CD4-positive, alpha-beta memory T cell (primary cell): ENCODE measurements at regions not wholly inside any gene's neighbourhood (a gene's known extent, or its start where the extent isn't known, plus 50 kb on each side); places are given as distances from the start of the nearest gene placed in this dataset.
"Not testable (repeated sequence)": the region's sequence is repeated elsewhere in the genome, so short reads cannot be mapped to it uniquely, and the experiment has no call there.

Source experiments
- CTCF ChIA-PET: fragments of 350-600 bp; sonication (Branson Sonifier 250); formaldehyde crosslinking; loops from one replicate; lab custom pipeline; 2021; ENCODE audit warnings: inconsistent platforms; ENCODE audit not compliant: partially characterized antibody; lab: Charles Lee
- POLR2A ChIA-PET: fragments of 350-600 bp; sonication (Branson Sonifier 250); formaldehyde crosslinking; loops from one replicate; lab custom pipeline; 2021; ENCODE audit not compliant: partially characterized antibody; lab: Charles Lee
- DNase-seq, 5 donors: peaks; one replicate each; pipeline versions ENCODE4 v3.0.0 to v3.0.0-alpha.2; 2020 to 2022; ENCODE audit warnings: mixed read lengths in 1 of 5
- H3K27ac ChIP-seq: one replicate; pipeline ENCODE4 v1.7.0; 2013; ENCODE audit warnings: low read depth, low read length
- H3K27me3 ChIP-seq: 2 replicates; pipeline ENCODE4 v1.7.0; 2013; ENCODE audit warnings: mild to moderate bottlenecking, low read length, moderate library complexity; ENCODE audit not compliant: insufficient read depth
- H3K36me3 ChIP-seq: 2 replicates; pipeline ENCODE4 v1.7.0; 2013; ENCODE audit warnings: mild to moderate bottlenecking, low read length, moderate library complexity; ENCODE audit not compliant: insufficient read depth
- H3K4me1 ChIP-seq: 2 replicates; pipeline ENCODE4 v1.7.0; 2013; ENCODE audit warnings: mild to moderate bottlenecking, low read length, moderate library complexity; ENCODE audit not compliant: insufficient read depth
- H3K4me3 ChIP-seq, 2 donors: one replicate each; pipeline ENCODE4 v1.7.0; 2013; ENCODE audit warnings: low read length in 2 of 2, mild to moderate bottlenecking in 1 of 2
- H3K9me3 ChIP-seq, 2 donors: one replicate each; pipeline ENCODE4 v1.7.0; 2013; ENCODE audit warnings: low read length in 2 of 2, control low read depth in 1 of 2; ENCODE audit not compliant: control insufficient read depth in 1 of 2
- H3K27ac Mint-ChIP-seq, 7 donors: one replicate each; pipeline ENCODE4 v1.8.0; 2020 to 2021; ENCODE audit warnings: mixed read lengths in 7 of 7, mild to moderate bottlenecking in 6 of 7, inconsistent platforms in 3 of 7, moderate library complexity in 3 of 7
- H3K27me3 Mint-ChIP-seq, 2 donors: one replicate each; pipeline ENCODE4 v1.8.0; 2020 to 2021; ENCODE audit warnings: mixed read lengths in 2 of 2
- H3K36me3 Mint-ChIP-seq, 2 donors: one replicate each; pipeline ENCODE4 v1.8.0; 2020 to 2021; ENCODE audit warnings: mixed read lengths in 2 of 2, inconsistent platforms in 1 of 2, mild to moderate bottlenecking in 1 of 2
- H3K4me1 Mint-ChIP-seq, 4 donors: one replicate each; pipeline ENCODE4 v1.8.0; 2020 to 2021; ENCODE audit warnings: mixed read lengths in 4 of 4, mild to moderate bottlenecking in 1 of 4
- H3K4me3 Mint-ChIP-seq, 8 donors: one replicate each; pipeline ENCODE4 v1.8.0; 2020 to 2021; ENCODE audit warnings: mixed read lengths in 8 of 8, mild to moderate bottlenecking in 7 of 8, moderate library complexity in 6 of 8, inconsistent platforms in 3 of 8
- H3K9me3 Mint-ChIP-seq, 8 donors: one replicate each; pipeline ENCODE4 v1.8.0; 2020 to 2021; ENCODE audit warnings: mixed read lengths in 8 of 8, mild to moderate bottlenecking in 5 of 8, inconsistent platforms in 3 of 8, moderate library complexity in 1 of 8
- intact Hi-C: fragments of 100-400 bp; cut with micrococcal nuclease; formaldehyde crosslinking; loops from one replicate; pipeline ENCODE4 v1.15.1; 2023

- Histone ChIP-seq H3K36me3 (no peaks in the 10 kb centered on the region), H3K4me1 (peaks cover 43% of the 10 kb centered on the region), H3K27me3 (no peaks in the 10 kb centered on the region), H3K9me3 (no peaks in the 10 kb centered on the region), H3K4me3 (no peak overlapping the region), H3K27ac (no peak overlapping the region)
- Mint-ChIP-seq H3K27ac (peak overlapping the region in 2 of 7 donors; percentile 3 to 62), H3K36me3 (no peaks in the 10 kb centered on the region), H3K27me3 (no peaks in the 10 kb centered on the region), H3K4me3 (no peak overlapping the region), H3K4me1 (peaks cover 34 to 65% (median 48%) of the 10 kb centered on the region in 4 donors), H3K9me3 (no peaks in the 10 kb centered on the region)
- intact Hi-C loops, result loop anchor here (10.0 kb wide), 1 partner anchor 83 kb away; the partner anchor contains the start of gene MAP3K1
- CTCF ChIA-PET, result no interaction called here
- POLR2A ChIA-PET, result no interaction called here
- no peak for DNase-seq
These were observed 83.2 kb upstream of the MAP3K1 start for GRCh38 chr5:56732121-56732520.

GRCh38 chr5:56731473-56731872, 83.9 kb upstream of the MAP3K1 start:
- intact Hi-C loops, result loop anchor here (10.0 kb wide), 1 partner anchor 83 kb away; the partner anchor contains the start of gene MAP3K1
- H3K4me3 Mint-ChIP-seq, H3K9me3 Mint-ChIP-seq, H3K27ac Mint-ChIP-seq, H3K36me3 Mint-ChIP-seq, H3K4me3 ChIP-seq, POLR2A ChIA-PET, CTCF ChIA-PET, H3K9me3 ChIP-seq, H3K36me3 ChIP-seq, H3K27me3 Mint-ChIP-seq, H3K27ac ChIP-seq, H3K27me3 ChIP-seq, DNase-seq: not testable (repeated sequence)
- peaks cover 36% of the 10 kb centered on the region for H3K4me1 ChIP-seq
- H3K4me1 Mint-ChIP-seq, result peaks cover 28 to 61% (median 42%) of the 10 kb centered on the region in 4 donors

GRCh38 chr5:56729488-56729887, 85.9 kb upstream of the MAP3K1 start:
- Mint-ChIP-seq H3K27ac (peak overlapping the region in 3 of 7 donors; percentile 5 to 55 (median 5)), H3K4me1 (peaks cover 19 to 45% (median 25%) of the 10 kb centered on the region in 4 donors), H3K9me3 (no peaks in the 10 kb centered on the region), H3K4me3 (no peak overlapping the region), H3K27me3 (no peaks in the 10 kb centered on the region), H3K36me3 (no peaks in the 10 kb centered on the region)
- ChIA-PET POLR2A (interaction anchor here (1.1 kb wide), 1 partner anchor 42 kb away, joined by 3 read pairs; no protein-coding TSS in a partner anchor), CTCF (no interaction called here)
- Histone ChIP-seq H3K4me3 (no peak overlapping the region), H3K9me3 (no peaks in the 10 kb centered on the region), H3K27ac (no peak overlapping the region), H3K4me1 (peaks cover 16% of the 10 kb centered on the region), H3K36me3 (no peaks in the 10 kb centered on the region), H3K27me3 (no peaks in the 10 kb centered on the region)
- intact Hi-C loops, result no loop called here
- DNase-seq, result no peak

- ChIA-PET CTCF (interaction anchor here (0.5 to 1.2 kb wide), 2 partner anchors 9 to 61 kb away, joined by 3 to 4 read pairs; no protein-coding TSS in a partner anchor), POLR2A (interaction anchor here (2.9 kb wide), 1 partner anchor 11 kb away, joined by 11 read pairs; no protein-coding TSS in a partner anchor)
- no peak overlapping the region for H3K4me3 ChIP-seq
These were observed 89.5 kb upstream of the MAP3K1 start for GRCh38 chr5:56725711-56726411.

GRCh38 chr5:56724857-56725256, 90.5 kb upstream of the MAP3K1 start:
- H3K36me3 ChIP-seq, H3K4me1 ChIP-seq, H3K4me3 ChIP-seq, intact Hi-C loops, H3K27me3 ChIP-seq, DNase-seq, H3K9me3 ChIP-seq, H3K36me3 Mint-ChIP-seq, CTCF ChIA-PET, H3K27me3 Mint-ChIP-seq, H3K27ac ChIP-seq, H3K4me3 Mint-ChIP-seq, H3K9me3 Mint-ChIP-seq: not testable (repeated sequence)
- POLR2A ChIA-PET, result interaction anchor here (2.9 kb wide), 1 partner anchor 12 kb away, joined by 11 read pairs; no protein-coding TSS in a partner anchor
- Mint-ChIP-seq H3K4me1 (peaks cover 3 to 15% (median 5%) of the 10 kb centered on the region in 4 donors), H3K27ac (peak overlapping the region in 1 of 7 donors; percentile 15)

More at GRCh38 chr5:56725711-56726411, 89.5 kb upstream of the MAP3K1 start:
- Mint-ChIP-seq H3K9me3 (no peaks in the 10 kb centered on the region), H3K4me3 (peak overlapping the region in 1 of 8 donors; percentile 31), H3K36me3 (no peaks in the 10 kb centered on the region), H3K27ac (no peak overlapping the region), H3K27me3 (no peaks in the 10 kb centered on the region), H3K4me1 (peaks cover 3 to 15% (median 5%) of the 10 kb centered on the region in 4 donors)
- Histone ChIP-seq H3K36me3 (no peaks in the 10 kb centered on the region), H3K4me1 (no peaks in the 10 kb centered on the region), H3K27ac (no peak overlapping the region), H3K27me3 (no peaks in the 10 kb centered on the region), H3K9me3 (no peaks in the 10 kb centered on the region)
- DNase-seq, result no peak
- intact Hi-C loops, result no loop called here

GRCh38 chr5:56722317-56722716, 93.0 kb upstream of the MAP3K1 start:
- Mint-ChIP-seq H3K4me3 (no peak overlapping the region), H3K36me3 (no peaks in the 10 kb centered on the region), H3K27ac (no peak overlapping the region), H3K9me3 (peaks cover 0 to 3% (median 0%) of the 10 kb centered on the region in 8 donors), H3K27me3 (no peaks in the 10 kb centered on the region), H3K4me1 (peaks cover 3 to 9% (median 5%) of the 10 kb centered on the region in 4 donors)
- H3K4me1 ChIP-seq, result peaks cover 6% of the 10 kb centered on the region
- H3K9me3 ChIP-seq, result no peaks in the 10 kb centered on the region
- ChIA-PET POLR2A (no interaction called here), CTCF (interaction anchor here (1.0 kb wide), 1 partner anchor 92 kb away, joined by 3 read pairs; no protein-coding TSS in a partner anchor)
- no peaks in the 10 kb centered on the region for H3K27me3 ChIP-seq
- no peaks in the 10 kb centered on the region for H3K36me3 ChIP-seq
- H3K4me3 ChIP-seq, result no peak overlapping the region
- intact Hi-C loops, result no loop called here
- no peak for DNase-seq
- no peak overlapping the region for H3K27ac ChIP-seq

GRCh38 chr5:56717253-56717987, 97.9 kb upstream of the MAP3K1 start:
- ChIA-PET POLR2A (interaction anchor here (0.8 to 2.8 kb wide), 7 partner anchors 17 to 389 kb away, joined by 3 to 14 read pairs (median 4); partner anchors contain the start of gene MAP3K1), CTCF (interaction anchor here (0.8 to 1.4 kb wide), 4 partner anchors 9 to 120 kb away, joined by 3 to 4 read pairs (median 4); no protein-coding TSS in a partner anchor)
- Mint-ChIP-seq H3K9me3 (peaks cover 0 to 3% (median 0%) of the 10 kb centered on the region in 8 donors), H3K36me3 (no peaks in the 10 kb centered on the region), H3K4me3 (peak overlapping the region in 6 of 8 donors; percentile 19 to 63 (median 37)), H3K27ac (peak overlapping the region in 5 of 7 donors; percentile 51 to 80 (median 55)), H3K4me1 (peaks cover 11 to 34% (median 19%) of the 10 kb centered on the region in 4 donors), H3K27me3 (peaks cover 0 to 2% of the 10 kb centered on the region in 2 donors)
- DNase-seq, result no peak
- H3K4me1 ChIP-seq, result peaks cover 15% of the 10 kb centered on the region
- intact Hi-C loops, result no loop called here
- H3K36me3 ChIP-seq, result no peaks in the 10 kb centered on the region
- no peak overlapping the region for H3K4me3 ChIP-seq
- H3K9me3 ChIP-seq, result no peaks in the 10 kb centered on the region
- no peak overlapping the region for H3K27ac ChIP-seq
- H3K27me3 ChIP-seq, result no peaks in the 10 kb centered on the region
